Endothelial cell of umbilical vein (primary cell): ENCODE measurements at regions not wholly inside any gene's neighbourhood (a gene's known extent, or its start where the extent isn't known, plus 50 kb on each side); places are given as distances from the start of the nearest gene placed in this dataset.

Experiments
- BruUV-seq: library from RNA; stranded (reverse); fragments of 400-500 nt; replicated peaks from 2 replicates; lab custom pipeline; 2021; lab: Mats Ljungman, UMichigan
- CTCF ChIA-PET: fragments of 300-600, 350-600 bp; sonication (Branson Sonifier 250); formaldehyde crosslinking; loops from one replicate; lab custom pipeline; 2021; ENCODE audit warnings: antibody characterized with exemption, inconsistent platforms; lab: Charles Lee
- POLR2A ChIA-PET: fragments of 300-600, 350-600 bp; sonication (Branson Sonifier 250); formaldehyde crosslinking; loops from one replicate; lab custom pipeline; 2021; ENCODE audit warnings: antibody characterized with exemption, inconsistent platforms; lab: Charles Lee
- DNase-seq: peaks from one replicate; pipeline ENCODE4 v3.0.0-alpha.2; 2011; ENCODE audit warnings: low read depth, low spot score
- FAIRE-seq: peaks from 2 replicates; lab custom pipeline; 2011; peaks lifted over from hg19 to GRCh38; lab: Jason Lieb, UNC
- H2AFZ ChIP-seq: 2 replicates; pipeline ENCODE4 v1.6.0; 2012; ENCODE audit warnings: low read depth, low read length, control low read depth, inconsistent platforms
- H3K27ac ChIP-seq: 2 replicates; pipeline ENCODE4 v1.5.1; 2011; ENCODE audit warnings: low read depth, mild to moderate bottlenecking, control low read depth, low read length, moderate library complexity; ENCODE audit not compliant: insufficient read depth
- H3K27me3 ChIP-seq, 2 experiments: 2 replicates each; pipeline versions ENCODE4 v1.6.0 to v1.6.1; 2011; ENCODE audit warnings: low read length in 2 of 2, mixed read lengths in 1 of 2; ENCODE audit not compliant: control insufficient read depth in 2 of 2, insufficient read depth in 2 of 2
- H3K36me3 ChIP-seq, 2 experiments: 2 replicates in 1 of 2; 3 replicates in 1 of 2; pipeline ENCODE4 v1.5.1; 2011; ENCODE audit warnings: low read length in 2 of 2, mild to moderate bottlenecking in 1 of 2, moderate library complexity in 1 of 2; ENCODE audit not compliant: control insufficient read depth in 2 of 2, insufficient read depth in 2 of 2; ENCODE audit errors: extremely low read depth in 1 of 2
- H3K4me1 ChIP-seq: 3 replicates; pipeline ENCODE4 v1.5.1; 2011; ENCODE audit warnings: mild to moderate bottlenecking, low read length; ENCODE audit not compliant: control insufficient read depth, insufficient read depth; ENCODE audit errors: extremely low read depth
- H3K4me2 ChIP-seq: 2 replicates; pipeline ENCODE4 v1.6.1; 2011; ENCODE audit warnings: low read length, control low read depth, mixed read lengths; ENCODE audit not compliant: insufficient read depth
- H3K4me3 ChIP-seq, 3 experiments: fragments of 200-600 bp in 1 of 3; sonication (generic), shearing (Covaris generic) in 1 of 3; replicated peaks in 1 of 3; 2 replicates each; pipeline ENCODE4 v1.5.1; 2011 to 2016; ENCODE audit warnings: control low read depth in 3 of 3, low read length in 3 of 3, mild to moderate bottlenecking in 2 of 3, inconsistent platforms in 1 of 3, low read depth in 1 of 3, moderate library complexity in 1 of 3; ENCODE audit not compliant: insufficient read depth in 1 of 3
- H3K79me2 ChIP-seq: 2 replicates; pipeline ENCODE4 v1.6.0; 2012; ENCODE audit warnings: low read length, inconsistent platforms; ENCODE audit not compliant: control insufficient read depth, insufficient read depth
- H3K9ac ChIP-seq: replicated peaks from 2 replicates; pipeline ENCODE3; 2011; ENCODE audit warnings: low read length, control low read depth; ENCODE audit not compliant: insufficient read depth; ENCODE audit errors: extremely low read depth
- H3K9me1 ChIP-seq: replicated peaks from 3 replicates; pipeline ENCODE4 v1.6.0; 2011; ENCODE audit warnings: mild to moderate bottlenecking, low read length; ENCODE audit not compliant: control insufficient read depth, insufficient read depth; ENCODE audit errors: extremely low read depth
- H3K9me3 ChIP-seq: replicated peaks from 2 replicates; pipeline ENCODE4 v1.5.1; 2012; ENCODE audit warnings: low read length, inconsistent platforms; ENCODE audit not compliant: control insufficient read depth, insufficient read depth
- H4K20me1 ChIP-seq: replicated peaks from 2 replicates; pipeline ENCODE3; 2011; ENCODE audit warnings: mild to moderate bottlenecking, low read length; ENCODE audit not compliant: control insufficient read depth, insufficient read depth; ENCODE audit errors: extremely low read depth
- CTCF ChIP-seq, 2 donors: IDR thresholded peaks; 1 replicate in 1 of 2; 2 replicates in 1 of 2; pipeline ENCODE4 v1.5.1; 2011; ENCODE audit warnings: low read length in 2 of 2, mild to moderate bottlenecking in 2 of 2, moderate library complexity in 2 of 2, control low read depth in 1 of 2, inconsistent platforms in 1 of 2, low read depth in 1 of 2; ENCODE audit not compliant: insufficient read depth in 1 of 2; ENCODE audit errors: extremely low read depth in 1 of 2
- EZH2 ChIP-seq: IDR thresholded peaks from 2 replicates; pipeline ENCODE4 v1.6.1; 2012; ENCODE audit warnings: borderline replicate concordance, low read depth, mild to moderate bottlenecking, moderate library complexity, low read length, inconsistent platforms; ENCODE audit not compliant: severe bottlenecking
- FOS ChIP-seq: IDR thresholded peaks from 2 replicates; pipeline ENCODE4 v1.6.1; 2011; ENCODE audit warnings: mild to moderate bottlenecking, low read length, moderate library complexity, borderline replicate concordance; ENCODE audit not compliant: insufficient read depth
- GATA2 ChIP-seq: IDR thresholded peaks from 2 replicates; pipeline ENCODE4 v1.7.0; 2011; ENCODE audit warnings: low read depth, mild to moderate bottlenecking, moderate library complexity, mixed read lengths, low read length; ENCODE audit not compliant: insufficient read length, insufficient read depth
- JUN ChIP-seq: IDR thresholded peaks from 2 replicates; pipeline ENCODE4 v1.6.1; 2011; ENCODE audit warnings: borderline replicate concordance, low read depth; ENCODE audit not compliant: insufficient read length, insufficient read depth
- MAX ChIP-seq: IDR thresholded peaks from 2 replicates; pipeline ENCODE4 v1.6.1; 2011; ENCODE audit not compliant: insufficient read depth, insufficient read length
- MYC ChIP-seq: IDR thresholded peaks from one replicate; pipeline ENCODE4 v1.6.1; 2011; ENCODE audit warnings: mild to moderate bottlenecking, low read depth, low read length
- POLR2A ChIP-seq: IDR thresholded peaks from 2 replicates; pipeline ENCODE4 v1.6.1; 2012; ENCODE audit warnings: low read depth, mild to moderate bottlenecking, control low read depth, low read length
- POLR2AphosphoS5 ChIP-seq: IDR thresholded peaks from 2 replicates; pipeline ENCODE4 v1.6.1; 2012; ENCODE audit warnings: low read depth, mild to moderate bottlenecking, control low read depth, low read length, moderate library complexity; ENCODE audit not compliant: insufficient read depth
- dilution Hi-C: fragments of 300-500 bp; cut with MboI; formaldehyde crosslinking; loops from one replicate; pipeline ENCODE4 v1.15.0; 2019; ENCODE audit warnings: low sequenced_read_pairs; ENCODE audit not compliant: extremely low pct_ligation_motif_present
- intact Hi-C: fragments of 100-400 bp; cut with micrococcal nuclease; formaldehyde crosslinking; loops from one replicate; pipeline ENCODE4 v1.10.0; 2022

GRCh38 chr2:7338961-7339360 is 421.7 kb downstream of the RNF144A start:
- H3K9me1 ChIP-seq, result no peaks in the 10 kb centered on the region
- DNase-seq, result no peak
- intact Hi-C loops (no loop called here), dilution Hi-C loops (no loop called here)
- no peak overlapping the region for H3K9ac ChIP-seq
- ChIA-PET CTCF (no interaction called here), POLR2A (no interaction called here)
- H3K79me2 ChIP-seq, result no peaks in the 10 kb centered on the region
- H3K36me3 ChIP-seq, result no peaks in the 10 kb centered on the region
- H3K4me2 ChIP-seq, result no peak overlapping the region
- H3K4me3 ChIP-seq, result no peak overlapping the region
- H4K20me1 ChIP-seq, result no peaks in the 10 kb centered on the region
- H3K27ac ChIP-seq, result no peak overlapping the region
- no TSS peak for BruUV-seq
- no peak for FAIRE-seq
- H2AFZ ChIP-seq, result no peak overlapping the region
- no peak for TF ChIP-seq GATA2
- no peak for TF ChIP-seq POLR2AphosphoS5
- TF ChIP-seq MAX, result no peak
- TF ChIP-seq FOS, result no peak
- TF ChIP-seq MYC, result no peak
- no peak for TF ChIP-seq CTCF (IDR thresholded peaks at IDR 0.05; ENCODE audit: extremely low read depth in 1 of 2, insufficient read depth in 1 of 2, low read depth in 1 of 2, low read length in 2 of 2)
- TF ChIP-seq JUN, result no peak
- TF ChIP-seq POLR2A, result no peak
- no peak for TF ChIP-seq EZH2
- peaks cover 3% of the 10 kb centered on the region for H3K9me3 ChIP-seq
- H3K27me3 ChIP-seq, result no peaks in the 10 kb centered on the region
- no peaks in the 10 kb centered on the region for H3K4me1 ChIP-seq
